NCI-H524 treated with DMSO at 0.1 percent for 48 hours (cell line): ENCODE measurements at regions not wholly inside any gene's neighbourhood (a gene's known extent, or its start where the extent isn't known, plus 50 kb on each side); places are given as distances from the start of the nearest gene placed in this dataset.
"Not testable (repeated sequence)": the region's sequence is repeated elsewhere in the genome, so short reads cannot be mapped to it uniquely, and the experiment has no call there.

Experiments used
- DNase-seq: peaks from one replicate; lab custom pipeline; 2025; lab: John Stamatoyannopoulos, UW

DNA sequence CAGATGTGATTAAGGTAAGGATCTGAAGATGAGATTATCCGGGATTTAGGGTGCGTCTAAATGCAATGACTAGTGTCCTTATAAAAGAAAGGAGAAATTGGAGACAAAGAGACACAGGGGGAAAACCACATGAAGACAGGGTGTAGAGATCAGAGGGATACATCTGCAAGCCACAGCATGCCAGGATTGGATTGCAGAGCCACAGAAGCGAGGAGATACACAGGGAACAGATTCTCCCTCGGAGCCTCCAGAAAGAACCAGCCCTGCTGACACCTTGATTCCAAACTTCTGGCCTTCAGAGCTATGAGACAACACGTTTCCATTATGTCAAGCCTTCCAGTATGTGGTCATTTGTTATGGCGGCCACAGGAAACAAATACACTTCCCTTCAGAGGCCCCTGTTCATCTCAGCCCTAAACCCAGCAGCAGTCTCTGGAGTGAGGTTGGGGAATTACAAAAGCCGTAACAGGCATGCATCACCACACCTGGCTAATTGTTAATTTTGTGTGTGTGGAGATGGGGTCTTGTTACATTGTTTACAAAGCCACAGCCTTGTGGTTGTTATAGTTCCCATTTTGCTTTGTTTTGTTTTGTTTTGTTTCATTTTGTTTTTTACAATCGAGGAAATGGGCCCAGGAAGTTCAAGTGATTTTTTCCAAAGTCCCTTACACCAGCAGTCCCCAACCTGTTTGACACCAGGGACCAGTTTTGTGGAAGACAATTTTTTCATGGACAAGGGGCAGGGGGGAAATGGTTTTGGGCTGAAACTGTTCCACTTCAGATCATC is 51.6 kb upstream of the LYRM9 start:
- DNase-seq = no peak

DNA sequence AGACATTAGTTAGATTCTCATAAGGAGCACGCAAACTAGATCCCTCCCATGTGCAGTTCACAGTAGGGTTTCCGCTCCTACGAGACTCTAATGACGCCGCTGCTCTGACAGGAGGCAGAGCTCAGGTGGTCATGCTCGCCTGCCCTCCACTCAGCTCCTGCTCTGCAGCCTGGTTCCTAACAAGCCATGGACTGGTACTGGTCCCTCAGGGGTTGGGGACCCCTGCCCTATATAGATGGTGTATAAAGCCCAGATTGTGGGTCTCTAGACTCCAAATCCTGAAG is 52.1 kb upstream of the LYRM9 start:
- no peak for DNase-seq

DNA sequence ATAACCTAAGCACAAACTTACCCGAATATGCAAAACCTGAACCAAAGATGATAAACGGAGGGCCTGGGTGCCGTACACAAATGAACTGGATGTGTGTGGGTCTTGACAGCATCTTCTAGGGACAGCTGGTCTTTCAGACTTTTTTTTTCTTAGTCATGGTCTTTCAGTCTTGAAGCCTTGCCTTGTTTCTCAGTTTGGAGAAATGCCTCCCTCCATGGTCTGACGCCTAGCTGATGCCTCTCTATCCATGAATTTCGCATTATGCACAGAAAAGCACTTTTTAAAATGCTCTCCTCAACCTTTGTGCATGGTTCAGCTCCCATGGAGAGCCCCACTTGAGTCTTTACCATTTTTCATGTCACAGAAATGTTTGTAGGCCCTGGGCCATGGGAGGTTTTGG is 52.8 kb upstream of the LYRM9 start:
- DNase-seq = no peak

DNA sequence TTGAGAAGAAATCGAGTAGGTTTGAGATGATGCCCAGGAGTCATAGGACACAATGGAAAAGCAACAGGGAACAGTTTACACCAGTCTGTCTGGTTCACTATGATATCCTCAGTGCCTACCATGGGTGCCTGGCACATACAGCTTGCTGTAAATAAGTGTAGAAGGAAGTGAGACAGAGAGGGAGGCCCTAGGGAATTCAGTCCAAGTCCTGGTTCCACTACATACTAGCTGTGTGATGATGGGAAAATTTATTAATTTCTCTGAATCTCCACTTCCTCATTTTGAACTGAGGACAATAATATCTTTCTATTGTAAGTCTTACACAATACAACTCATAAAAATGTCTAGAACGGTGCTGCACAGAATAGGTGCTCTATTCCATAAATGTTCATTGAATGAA is 53.3 kb upstream of the LYRM9 start:
- DNase-seq = no peak

DNA sequence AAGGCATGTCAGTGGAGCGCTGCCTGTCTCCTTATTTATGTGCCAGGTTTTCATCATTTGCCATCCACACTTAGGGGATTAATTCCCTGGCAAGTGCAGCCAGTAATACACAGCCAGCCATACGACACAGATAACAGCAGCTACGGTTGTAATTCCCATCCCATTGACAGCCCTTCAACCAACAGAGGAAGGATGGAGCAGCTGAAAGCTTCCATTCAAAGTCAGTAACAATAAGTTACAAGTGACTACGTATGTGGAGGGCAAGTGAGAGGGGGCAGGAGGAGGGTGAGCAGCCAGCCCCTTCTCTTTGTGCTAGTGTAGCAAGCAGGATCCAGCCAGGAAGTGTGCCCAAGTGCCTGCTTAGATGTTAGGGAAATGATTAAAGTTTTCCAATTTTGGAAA is 53.8 kb upstream of the LYRM9 start:
- peak; percentile 98 for DNase-seq

DNA sequence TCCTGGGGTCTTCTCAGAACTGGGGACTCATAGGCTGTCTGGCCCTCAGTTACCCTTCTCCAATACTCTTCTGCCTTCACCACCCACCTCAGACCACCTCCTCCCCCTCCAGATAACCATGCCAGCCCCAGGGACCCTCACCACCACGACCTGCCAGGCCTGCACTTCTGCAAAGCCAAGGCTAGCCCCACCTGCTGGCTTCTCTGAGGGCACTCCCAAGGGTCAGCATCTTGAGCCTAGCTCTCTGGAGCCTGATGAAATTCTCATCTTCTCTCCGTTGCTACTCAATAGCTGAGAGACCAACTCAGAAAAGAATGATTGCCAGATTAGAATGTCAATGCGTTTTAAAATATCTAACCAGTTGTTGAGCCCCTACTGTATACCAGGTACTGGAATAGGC is 56.1 kb upstream of the LYRM9 start:
- DNase-seq = no peak

DNA sequence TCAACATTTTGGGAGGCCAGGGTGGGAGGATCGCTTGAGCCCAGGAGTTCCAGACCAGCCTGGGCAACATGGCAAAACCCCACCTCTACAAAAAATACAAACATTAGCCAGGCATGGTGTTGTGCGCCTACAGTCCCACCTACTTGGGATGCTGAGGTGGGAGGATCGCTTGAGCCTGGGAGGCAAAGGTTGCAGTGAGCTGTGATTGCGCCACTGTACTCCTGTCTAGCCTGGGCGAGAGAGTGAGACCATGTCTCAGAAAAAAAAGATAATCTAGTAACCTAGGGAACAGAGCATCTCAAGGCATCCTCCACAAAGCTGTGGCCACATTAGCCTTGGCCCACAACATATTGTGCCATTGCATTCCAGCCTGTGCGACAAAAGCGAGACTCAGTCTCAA is 57.1 kb upstream of the LYRM9 start:
- not testable (repeated sequence) for DNase-seq

DNA sequence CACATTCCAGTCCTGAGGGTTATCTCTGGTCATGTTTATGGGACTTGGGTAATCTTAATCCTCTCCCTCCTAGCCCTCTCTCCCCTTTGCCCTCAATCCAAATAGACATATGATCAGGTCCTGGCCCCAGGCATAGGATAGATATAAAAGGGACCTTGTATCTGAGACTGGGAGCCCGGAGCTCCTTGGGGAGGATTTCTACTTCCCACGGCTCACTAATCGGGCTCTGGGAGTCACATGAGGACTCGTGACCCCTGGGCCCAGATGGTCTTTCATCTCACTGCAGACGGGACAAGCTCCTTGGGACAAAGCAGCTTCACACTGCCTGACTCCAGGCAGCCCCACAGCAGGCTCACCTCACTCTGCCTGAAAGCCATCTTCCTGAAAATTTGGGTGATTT is 57.8 kb upstream of the LYRM9 start:
- DNase-seq = peak; percentile 24

DNA sequence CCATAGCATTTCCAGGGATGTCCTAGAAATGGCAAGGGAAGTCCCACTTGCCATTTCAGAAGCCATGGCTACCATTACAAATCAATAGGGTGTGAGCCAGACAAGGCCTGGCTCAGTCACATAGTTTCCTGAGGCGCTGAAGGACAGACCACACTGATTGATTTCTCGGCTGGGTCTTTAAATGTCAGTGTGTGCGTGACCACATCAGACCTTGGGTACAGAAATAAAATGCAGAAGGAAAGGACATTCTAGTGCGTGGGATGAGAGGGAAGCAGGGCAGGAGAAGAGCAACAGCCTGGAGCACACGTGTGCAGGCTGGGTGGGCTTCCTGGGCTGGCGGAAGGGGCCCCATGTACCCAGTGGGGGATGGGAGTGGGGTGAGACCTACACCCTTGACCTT is 58.7 kb upstream of the LYRM9 start:
- no peak for DNase-seq

DNA sequence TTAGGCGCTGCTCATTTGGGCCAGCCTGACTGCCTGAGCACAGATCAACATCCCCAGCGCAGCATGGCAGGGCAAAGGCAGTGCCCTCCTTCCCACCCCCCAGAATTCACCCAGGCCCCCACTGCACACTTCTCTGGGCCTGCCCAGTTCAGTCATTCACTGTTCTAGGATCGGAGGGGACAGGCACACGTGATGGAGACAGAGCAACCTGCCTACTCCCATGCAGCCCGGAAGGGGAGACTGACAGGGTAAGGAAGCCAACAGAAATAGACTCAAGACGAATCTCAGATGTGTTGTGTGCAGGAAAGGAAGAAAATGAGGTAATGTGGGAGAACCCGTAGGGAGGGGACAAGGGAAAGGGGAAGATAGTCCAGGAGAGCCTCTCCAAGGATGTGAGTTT is 59.2 kb upstream of the LYRM9 start:
- no peak for DNase-seq

DNA sequence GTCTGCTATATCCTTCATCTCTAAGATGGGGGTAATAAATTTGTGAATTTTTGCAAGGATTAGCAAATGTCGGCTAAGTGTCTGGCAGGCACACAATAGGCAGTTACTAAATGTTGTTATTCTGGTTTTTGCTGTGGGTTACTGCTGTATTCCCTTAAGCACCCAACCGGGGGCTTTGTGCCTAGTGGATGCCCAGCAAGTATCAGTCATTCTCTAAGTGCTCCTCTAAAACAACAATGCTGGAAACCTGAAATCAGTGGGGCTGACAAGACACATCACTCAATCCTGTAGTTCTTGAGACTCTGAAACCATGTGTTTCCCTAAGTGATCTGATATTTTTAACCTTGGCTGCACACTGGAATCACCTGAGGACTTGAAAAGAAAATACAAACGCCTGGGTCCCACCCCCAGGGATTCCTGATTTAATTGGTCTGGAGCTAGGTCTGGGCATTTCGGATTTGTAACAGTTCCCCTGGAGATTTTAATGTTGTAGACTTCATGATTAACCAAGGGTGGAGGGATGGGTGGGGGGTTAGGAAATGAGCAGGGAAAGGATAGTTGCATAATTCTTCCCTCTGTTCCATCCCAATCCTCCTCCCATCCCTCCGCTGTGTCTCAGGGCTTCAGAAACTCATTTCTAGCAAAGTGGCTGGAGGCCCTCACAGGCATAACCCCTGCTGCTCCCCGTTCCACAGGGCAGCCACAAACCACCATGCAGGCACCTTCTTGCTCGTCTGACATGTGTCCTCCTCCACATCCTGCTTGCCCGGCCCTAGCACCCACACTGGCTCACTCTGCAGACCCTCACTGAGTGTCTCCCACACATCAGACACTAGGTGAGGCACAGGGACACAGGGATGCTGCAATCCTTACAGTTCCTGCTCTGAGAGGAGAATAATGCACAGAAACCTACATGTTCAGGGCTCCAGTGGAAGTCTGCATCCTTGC is 61.7 kb upstream of the LYRM9 start:
- no peak for DNase-seq

DNA sequence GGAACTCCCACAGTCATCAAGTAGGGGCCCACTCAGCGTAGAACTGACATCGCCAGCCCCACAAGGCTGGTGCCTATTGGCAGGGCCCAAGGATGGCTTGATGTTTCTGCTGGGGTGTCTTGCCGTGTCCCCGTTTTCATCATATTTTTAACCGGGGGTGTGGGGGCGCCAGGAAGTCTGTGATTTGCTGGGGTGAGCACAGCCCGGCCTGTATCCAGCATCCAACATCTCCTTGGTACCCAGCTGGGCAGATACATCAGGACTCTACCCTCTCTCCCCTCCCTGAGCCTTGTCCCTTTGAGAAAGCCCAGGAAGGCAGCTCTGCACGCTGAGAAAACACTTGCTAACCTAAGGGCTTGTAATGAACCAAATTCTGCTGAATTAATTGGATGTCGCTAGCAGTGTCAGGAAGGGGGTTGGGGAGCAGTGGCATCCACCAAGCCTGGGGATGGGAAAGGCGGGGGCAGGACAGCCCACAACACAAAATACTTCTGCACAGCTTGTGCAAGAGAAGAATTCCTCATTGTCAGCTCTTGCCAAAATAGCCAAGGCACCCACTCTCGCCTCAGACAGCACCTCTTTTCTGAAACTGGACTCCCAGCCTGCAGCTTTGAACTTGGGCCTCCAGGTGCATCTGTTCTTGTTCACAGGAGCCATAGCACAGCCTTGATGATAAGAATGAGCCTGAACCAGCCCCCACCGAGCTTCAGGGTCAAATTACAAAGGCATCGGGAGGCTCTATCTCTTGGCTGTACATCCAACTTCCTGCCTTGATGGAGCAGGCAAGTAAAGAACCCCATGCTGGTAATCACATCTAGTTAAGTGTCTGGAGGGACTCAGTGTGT is 63.7 kb upstream of the LYRM9 start:
- no peak for DNase-seq

DNA sequence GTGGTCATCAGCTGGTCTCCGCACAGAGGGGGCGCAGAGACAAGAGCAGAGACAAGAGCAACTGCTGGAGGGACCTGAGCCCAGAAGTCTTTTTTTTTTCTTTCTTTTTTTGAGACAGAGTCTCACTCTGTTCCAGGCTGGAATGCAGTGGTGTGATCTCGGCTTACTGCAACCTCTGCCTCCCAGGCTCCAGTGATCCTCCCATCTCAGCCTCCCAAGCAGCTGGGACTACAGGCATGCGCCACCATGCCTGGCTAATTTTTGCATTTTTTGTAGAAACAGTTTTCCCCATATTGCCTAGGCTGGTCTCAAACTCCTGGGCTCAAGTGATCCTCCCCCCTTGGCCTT is 64.3 kb upstream of the LYRM9 start:
- not testable (repeated sequence) for DNase-seq

DNA sequence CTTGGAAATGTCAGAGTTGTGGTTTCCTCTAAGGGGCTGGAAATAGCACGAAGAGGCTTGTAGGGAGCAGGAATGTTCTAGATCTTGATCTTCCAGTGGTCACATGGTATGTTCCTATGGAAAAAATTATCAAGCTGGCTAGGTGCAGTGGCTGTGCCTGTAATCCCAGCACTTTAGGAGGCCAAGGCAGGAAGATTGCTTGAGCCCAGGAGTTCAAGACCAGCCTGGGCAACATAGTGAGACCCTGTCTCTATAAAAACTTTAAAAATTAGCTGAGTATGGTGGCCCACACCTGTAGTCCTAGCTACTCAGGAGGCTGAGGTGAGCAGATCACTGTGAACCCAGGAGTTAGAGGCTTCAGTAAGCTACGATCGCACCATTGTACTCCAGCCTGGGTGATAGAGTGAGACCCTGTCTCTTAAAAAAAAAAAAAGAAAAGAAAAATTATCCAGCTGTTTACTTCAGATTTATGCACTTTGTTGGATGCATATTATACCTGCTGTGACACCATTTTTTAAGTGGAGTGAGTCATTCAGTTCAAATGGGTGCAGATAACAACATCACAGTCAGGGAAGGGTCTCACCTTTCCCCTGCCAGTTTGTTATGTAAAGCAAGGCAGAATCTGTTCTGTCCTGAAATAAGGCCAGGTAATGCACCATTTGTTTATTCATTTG is 65.7 kb upstream of the LYRM9 start:
- no peak for DNase-seq

DNA sequence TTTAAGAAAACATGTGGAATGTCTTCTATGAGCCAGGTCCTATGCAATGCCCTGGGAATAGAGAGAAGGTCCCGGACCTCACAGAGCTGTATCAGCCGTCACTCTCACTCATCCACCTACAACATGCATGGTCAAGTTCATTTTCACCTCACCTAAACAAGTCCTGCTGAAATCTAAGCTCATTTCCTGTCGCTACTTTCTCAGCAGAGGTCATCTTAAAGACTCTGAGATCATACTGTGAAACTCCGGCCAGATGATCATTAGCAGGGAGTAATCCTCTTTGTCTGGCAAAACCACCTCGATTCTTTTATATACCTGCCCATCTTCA is 66.2 kb upstream of the LYRM9 start:
- DNase-seq = no peak

DNA sequence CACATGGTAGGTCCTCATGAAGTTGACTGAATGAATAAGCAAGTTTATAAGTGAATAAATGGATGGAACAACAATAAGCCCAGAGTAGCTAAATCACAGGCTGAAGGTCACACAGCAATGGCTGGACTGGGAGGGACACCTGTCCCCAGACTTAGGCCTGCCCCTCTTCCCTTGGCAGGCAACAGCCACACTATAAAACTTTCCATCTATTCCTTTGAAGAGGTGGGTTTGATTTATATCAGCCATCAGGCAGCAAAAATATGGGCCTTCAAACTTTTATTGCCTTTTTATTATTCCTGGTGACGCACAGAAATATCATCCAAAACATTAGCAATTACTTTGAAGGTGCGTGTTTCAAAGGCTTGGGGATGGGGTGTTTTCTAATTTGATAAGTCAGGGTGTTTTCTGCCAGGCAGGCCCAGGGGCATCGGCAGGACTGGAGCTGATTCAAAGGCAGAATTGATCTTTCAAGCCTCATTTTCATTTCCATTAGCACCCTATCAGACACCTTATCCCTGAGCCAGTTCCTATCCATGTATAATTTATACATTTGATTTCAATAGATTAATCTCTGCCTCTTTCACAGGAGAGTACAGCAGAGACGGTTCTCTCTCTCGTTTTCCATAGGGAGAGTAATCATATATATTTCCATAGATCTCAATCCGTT is 67.2 kb upstream of the LYRM9 start:
- DNase-seq = no peak

DNA sequence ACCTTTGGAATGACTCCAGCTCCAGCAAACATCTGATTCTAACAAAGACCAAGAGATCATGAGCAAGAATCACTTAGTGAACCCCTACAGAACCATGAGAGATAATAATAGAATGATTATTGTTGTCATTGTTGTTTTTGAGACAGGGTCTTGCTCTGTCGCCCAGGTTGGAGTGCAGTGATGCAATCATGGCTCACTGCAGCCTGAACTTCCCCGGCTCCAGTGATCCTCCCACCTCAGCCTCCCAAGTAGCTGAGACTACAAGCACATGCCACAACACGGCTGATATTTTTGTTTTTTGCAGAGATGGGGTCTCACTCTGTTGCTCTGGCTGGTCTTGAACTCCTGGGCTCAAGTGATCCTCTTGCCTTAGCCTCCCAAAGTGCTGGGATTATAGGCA is 69.4 kb upstream of the LYRM9 start:
- DNase-seq = not testable (repeated sequence)

DNA sequence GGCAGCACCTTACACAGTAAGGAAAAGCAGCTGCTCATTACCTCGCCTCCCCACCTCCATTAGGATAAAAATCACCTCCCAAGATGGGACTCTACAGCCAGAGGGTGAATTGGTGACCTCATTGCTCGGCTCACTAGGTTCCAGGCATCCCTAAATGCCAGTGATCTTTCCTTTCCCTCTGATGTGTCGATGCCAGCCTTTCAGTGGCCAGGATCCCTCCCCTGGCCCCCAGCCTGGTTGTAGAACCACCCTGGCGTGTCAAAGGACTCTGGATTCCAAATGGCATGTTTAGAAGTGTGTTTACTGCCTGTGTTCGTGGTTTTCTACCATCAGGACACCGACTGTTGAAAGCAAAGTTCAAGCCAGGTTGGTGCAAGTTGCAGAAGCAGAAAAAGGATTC is 72.1 kb upstream of the LYRM9 start:
- DNase-seq = no peak

DNA sequence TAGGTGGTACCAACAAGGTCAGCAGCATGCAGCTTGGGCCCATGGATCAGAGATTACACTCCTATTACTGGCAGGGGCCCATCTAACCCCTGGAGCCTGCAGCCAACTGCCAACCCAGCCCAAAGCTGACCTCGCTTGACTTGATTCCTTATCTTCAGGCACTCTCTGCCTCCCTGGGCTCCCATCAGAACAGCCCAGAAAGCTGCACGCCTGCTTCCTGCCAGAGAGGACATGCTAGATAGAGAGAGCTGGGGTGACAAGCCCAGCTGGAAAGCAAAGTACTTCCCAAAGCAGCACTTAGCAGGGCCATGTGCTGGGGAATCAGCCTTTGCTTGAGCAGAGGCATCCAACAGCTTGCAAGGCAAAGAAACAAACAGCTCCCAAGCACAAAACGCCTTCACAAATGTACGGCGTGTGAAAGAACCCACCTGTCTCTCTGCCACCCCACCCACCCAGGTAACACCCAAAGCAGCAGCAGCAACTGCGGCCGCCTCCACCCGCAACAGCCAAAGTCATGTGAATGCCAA is 74.2 kb upstream of the NLK start:
- DNase-seq = no peak

DNA sequence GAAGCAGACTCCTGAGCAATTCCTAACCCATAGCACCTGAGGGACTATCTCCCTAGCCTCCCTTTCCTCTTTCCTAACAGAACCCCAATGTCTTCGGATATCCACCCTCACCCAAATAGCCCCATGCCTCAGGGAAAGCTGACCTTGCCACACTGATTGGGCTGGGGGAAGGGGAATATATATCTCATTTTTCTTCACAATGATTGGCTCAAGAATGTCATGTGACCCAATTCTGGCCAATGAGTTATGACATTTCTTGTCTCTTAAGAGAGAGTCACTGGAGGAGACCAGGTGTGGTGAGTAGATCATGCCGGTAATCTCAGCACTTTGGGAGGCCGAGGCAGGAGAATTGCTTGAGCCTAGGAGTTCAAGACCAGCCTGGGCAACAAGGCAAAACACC is 71.9 kb upstream of the NLK start:
- DNase-seq = no peak

DNA sequence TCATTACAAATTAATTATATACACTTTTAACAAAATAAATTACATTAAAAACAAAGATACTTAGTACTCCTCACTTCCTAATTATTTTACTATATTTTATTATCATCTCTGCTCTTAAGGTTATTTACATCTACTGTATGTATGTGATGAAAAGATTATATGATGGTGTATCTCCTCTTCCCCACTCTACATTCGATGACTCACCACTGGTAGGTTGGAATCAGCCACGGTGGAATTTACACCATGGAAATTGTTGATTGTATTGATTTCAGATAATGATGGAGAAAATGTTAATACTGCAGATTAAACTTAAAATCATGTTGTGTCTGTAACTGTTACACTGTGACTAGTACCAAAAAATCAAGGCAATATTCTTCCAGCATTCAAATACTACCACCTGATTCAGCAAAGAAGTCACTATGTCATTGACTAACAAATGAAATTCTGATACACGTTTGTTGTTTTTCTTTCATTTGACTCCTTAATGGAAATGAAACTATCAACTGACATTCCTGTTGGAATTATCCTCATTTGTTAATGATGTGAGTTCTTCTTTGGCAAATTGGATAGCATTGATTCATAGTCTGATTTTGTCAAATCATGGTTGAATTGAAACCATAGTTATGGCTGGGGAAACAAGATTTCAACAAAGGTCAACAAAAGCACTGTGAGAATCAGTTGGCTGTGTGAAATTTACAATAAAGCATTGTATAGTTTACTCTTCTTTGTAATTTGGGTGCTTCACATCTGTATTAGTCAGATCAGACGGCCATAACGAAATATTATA is 69.0 kb upstream of the NLK start:
- DNase-seq = no peak
